LNCaP clone FGC (cell line): ENCODE measurements at regions not wholly inside any gene's neighbourhood (a gene's known extent, or its start where the extent isn't known, plus 50 kb on each side); places are given as distances from the start of the nearest gene placed in this dataset.
"Not testable (repeated sequence)": the region's sequence is repeated elsewhere in the genome, so short reads cannot be mapped to it uniquely, and the experiment has no call there.

Experiments
- DNase-seq: peaks from one replicate; pipeline ENCODE4 v3.0.0-alpha.2; 2011; ENCODE audit warnings: low read depth
- H3K4me3 ChIP-seq: 2 replicates; pipeline ENCODE4 v1.5.1; 2011; ENCODE audit warnings: mild to moderate bottlenecking, low read depth, low read length, control low read depth
- CTCF ChIP-seq: IDR thresholded peaks from 2 replicates; pipeline ENCODE4 v1.5.1; 2012; ENCODE audit warnings: mild to moderate bottlenecking; ENCODE audit not compliant: control insufficient read depth, insufficient read depth; ENCODE audit errors: extremely low read depth

- no peak overlapping the region for H3K4me3 ChIP-seq
- TF ChIP-seq CTCF: no peak
- DNase-seq: no peak
These were observed 142.0 kb upstream of the KCNJ15 start for GRCh38 chr21:38114717-38115333.

GRCh38 chr21:38115870-38116269 lies 140.9 kb upstream of the KCNJ15 start:
- no peak for TF ChIP-seq CTCF
- no peak overlapping the region for H3K4me3 ChIP-seq

GRCh38 chr21:38119793-38120192 lies 137.0 kb upstream of the KCNJ15 start:
- no peak for TF ChIP-seq CTCF
- no peak overlapping the region for H3K4me3 ChIP-seq
- no peak for DNase-seq

More at GRCh38 chr21:38115870-38116269, 140.9 kb upstream of the KCNJ15 start:
- no peak for DNase-seq

- DNase-seq, H3K4me3 ChIP-seq: not testable (repeated sequence)
These were observed 136.2 kb upstream of the KCNJ15 start for GRCh38 chr21:38120679-38120983.

- H3K4me3 ChIP-seq: no peak overlapping the region
- TF ChIP-seq CTCF: no peak
- DNase-seq: no peak
These were observed 135.6 kb upstream of the KCNJ15 start for GRCh38 chr21:38120984-38121855.

- DNase-seq: no peak
- no peak for TF ChIP-seq CTCF
- no peak overlapping the region for H3K4me3 ChIP-seq
These were observed 134.7 kb upstream of the KCNJ15 start for GRCh38 chr21:38121888-38122720.

- no peak overlapping the region for H3K4me3 ChIP-seq
- no peak for DNase-seq
- TF ChIP-seq CTCF: no peak
These were observed 133.2 kb upstream of the KCNJ15 start for GRCh38 chr21:38123626-38124025.
